ENCODE measurements at regions not wholly inside any gene's neighbourhood (a gene's known extent, or its start where the extent isn't known, plus 50 kb on each side); places are given as distances from the start of the nearest gene placed in this dataset.
"Not testable (repeated sequence)": the region's sequence is repeated elsewhere in the genome, so short reads cannot be mapped to it uniquely, and the experiment has no call there.

- TF ChIP-seq CTCF (IDR thresholded peaks at IDR 0.05; ENCODE audit: low read depth, low read length, missing control alignments), result no peak
- DNase-seq (ENCODE audit: extremely low read depth, low read depth), result no peak
- H3K4me3 ChIP-seq (replicated peaks; ENCODE audit: low read depth, low read length), result no peak overlapping the region
Measured at GRCh38 chr7:25059576-25059975, 65.5 kb downstream of the CYCS start.

- DNase-seq (ENCODE audit: extremely low read depth, low read depth), result no peak
- H3K4me3 ChIP-seq (replicated peaks; ENCODE audit: low read depth, low read length), result no peak overlapping the region
- no peak for TF ChIP-seq CTCF (IDR thresholded peaks at IDR 0.05; ENCODE audit: low read depth, low read length, missing control alignments)
Measured at GRCh38 chr7:25056368-25056767, 68.7 kb downstream of the CYCS start.

GRCh38 chr7:25055520-25056220 lies 69.4 kb downstream of the CYCS start:
- no peak for TF ChIP-seq CTCF (IDR thresholded peaks at IDR 0.05; ENCODE audit: low read depth, low read length, missing control alignments)
- no peak overlapping the region for H3K4me3 ChIP-seq (replicated peaks; ENCODE audit: low read depth, low read length)
- DNase-seq (ENCODE audit: extremely low read depth, low read depth), result no peak

GRCh38 chr7:25054819-25055519 lies 70.1 kb downstream of the CYCS start:
- TF ChIP-seq CTCF (IDR thresholded peaks at IDR 0.05; ENCODE audit: low read depth, low read length, missing control alignments), result no peak
- H3K4me3 ChIP-seq (replicated peaks; ENCODE audit: low read depth, low read length), result no peak overlapping the region
- no peak for DNase-seq (ENCODE audit: extremely low read depth, low read depth)

GRCh38 chr7:25050223-25050622 lies 70.2 kb upstream of the OSBPL3 start:
- no peak for TF ChIP-seq CTCF (IDR thresholded peaks at IDR 0.05; ENCODE audit: low read depth, low read length, missing control alignments)
- no peak overlapping the region for H3K4me3 ChIP-seq (replicated peaks; ENCODE audit: low read depth, low read length)

GRCh38 chr7:25048444-25048834 lies 68.5 kb upstream of the OSBPL3 start:
- no peak for DNase-seq (ENCODE audit: extremely low read depth, low read depth)
- H3K4me3 ChIP-seq (replicated peaks; ENCODE audit: low read depth, low read length), result no peak overlapping the region

More at GRCh38 chr7:25050223-25050622, 70.2 kb upstream of the OSBPL3 start:
- no peak for DNase-seq (ENCODE audit: extremely low read depth, low read depth)

GRCh38 chr7:25047571-25048443 lies 67.8 kb upstream of the OSBPL3 start:
- not testable (repeated sequence) for H3K4me3 ChIP-seq (replicated peaks; ENCODE audit: low read depth, low read length); DNase-seq (ENCODE audit: extremely low read depth, low read depth)

More at GRCh38 chr7:25048444-25048834, 68.5 kb upstream of the OSBPL3 start:
- TF ChIP-seq CTCF (IDR thresholded peaks at IDR 0.05; ENCODE audit: low read depth, low read length, missing control alignments), result no peak
